ENCODE measurements at regions not wholly inside any gene's neighbourhood (a gene's known extent, or its start where the extent isn't known, plus 50 kb on each side); places are given as distances from the start of the nearest gene placed in this dataset.

GRCh38 chr9:118209343-118209742 is 505.1 kb downstream of the TLR4 start:
- Histone ChIP-seq H3K4me1 (ENCODE audit: insufficient read depth, low read length) (no peaks in the 10 kb centered on the region), H3K36me3 (ENCODE audit: insufficient read depth, low read length) (no peaks in the 10 kb centered on the region), H3K27me3 (ENCODE audit: control insufficient read depth in 1 of 2, insufficient read depth in 2 of 2, low read length in 2 of 2) (no peaks in the 10 kb centered on the region), H3K4me3 (ENCODE audit: low read depth in 1 of 2, low read length in 2 of 2) (no peak overlapping the region), H3K27ac (ENCODE audit: low read depth, low read length) (no peak overlapping the region), H3K9me3 (ENCODE audit: low read length) (no peaks in the 10 kb centered on the region), H3K9ac (ENCODE audit: low read length) (no peak overlapping the region)

GRCh38 chr9:118215549-118215948 is 511.3 kb downstream of the TLR4 start:
- Histone ChIP-seq H3K36me3 (ENCODE audit: insufficient read depth, low read length) (no peaks in the 10 kb centered on the region), H3K9ac (ENCODE audit: low read length) (no peak overlapping the region), H3K4me3 (ENCODE audit: low read depth in 1 of 2, low read length in 2 of 2) (no peak overlapping the region), H3K9me3 (ENCODE audit: low read length) (no peaks in the 10 kb centered on the region), H3K27me3 (ENCODE audit: control insufficient read depth in 1 of 2, insufficient read depth in 2 of 2, low read length in 2 of 2) (no peaks in the 10 kb centered on the region), H3K27ac (ENCODE audit: low read depth, low read length) (no peak overlapping the region), H3K4me1 (ENCODE audit: insufficient read depth, low read length) (no peaks in the 10 kb centered on the region)

GRCh38 chr9:118222375-118222774 is 518.2 kb downstream of the TLR4 start:
- Histone ChIP-seq H3K4me3 (ENCODE audit: low read depth in 1 of 2, low read length in 2 of 2) (no peak overlapping the region), H3K27me3 (ENCODE audit: control insufficient read depth in 1 of 2, insufficient read depth in 2 of 2, low read length in 2 of 2) (no peaks in the 10 kb centered on the region), H3K27ac (ENCODE audit: low read depth, low read length) (no peak overlapping the region), H3K9ac (ENCODE audit: low read length) (no peak overlapping the region), H3K4me1 (ENCODE audit: insufficient read depth, low read length) (no peaks in the 10 kb centered on the region), H3K36me3 (ENCODE audit: insufficient read depth, low read length) (no peaks in the 10 kb centered on the region), H3K9me3 (ENCODE audit: low read length) (no peaks in the 10 kb centered on the region)

GRCh38 chr9:118223111-118223510 is 518.9 kb downstream of the TLR4 start:
- H3K4me3 ChIP-seq (ENCODE audit: low read depth in 1 of 2, low read length in 2 of 2) = no peak overlapping the region
- H3K36me3 ChIP-seq (ENCODE audit: insufficient read depth, low read length) = no peaks in the 10 kb centered on the region
- no peak overlapping the region for H3K27ac ChIP-seq (ENCODE audit: low read depth, low read length)
- no peaks in the 10 kb centered on the region for H3K27me3 ChIP-seq (ENCODE audit: control insufficient read depth in 1 of 2, insufficient read depth in 2 of 2, low read length in 2 of 2)
- no peak overlapping the region for H3K9ac ChIP-seq (ENCODE audit: low read length)
- H3K9me3 ChIP-seq (ENCODE audit: low read length) = no peaks in the 10 kb centered on the region
- no peaks in the 10 kb centered on the region for H3K4me1 ChIP-seq (ENCODE audit: insufficient read depth, low read length)

GRCh38 chr9:118230329-118230728 is 526.1 kb downstream of the TLR4 start:
- Histone ChIP-seq H3K36me3 (ENCODE audit: insufficient read depth, low read length) (no peaks in the 10 kb centered on the region), H3K27me3 (ENCODE audit: control insufficient read depth in 1 of 2, insufficient read depth in 2 of 2, low read length in 2 of 2) (no peaks in the 10 kb centered on the region), H3K4me3 (ENCODE audit: low read depth in 1 of 2, low read length in 2 of 2) (no peak overlapping the region)

GRCh38 chr9:118236625-118237024 is 532.4 kb downstream of the TLR4 start:
- no peaks in the 10 kb centered on the region for H3K27me3 ChIP-seq (ENCODE audit: control insufficient read depth in 1 of 2, insufficient read depth in 2 of 2, low read length in 2 of 2)
- no peak overlapping the region for H3K4me3 ChIP-seq (ENCODE audit: low read depth in 1 of 2, low read length in 2 of 2)
- H3K27ac ChIP-seq (ENCODE audit: low read depth, low read length) = no peak overlapping the region
- no peaks in the 10 kb centered on the region for H3K36me3 ChIP-seq (ENCODE audit: insufficient read depth, low read length)
- no peaks in the 10 kb centered on the region for H3K4me1 ChIP-seq (ENCODE audit: insufficient read depth, low read length)
- H3K9me3 ChIP-seq (ENCODE audit: low read length) = no peaks in the 10 kb centered on the region
- H3K9ac ChIP-seq (ENCODE audit: low read length) = no peak overlapping the region

More at GRCh38 chr9:118230329-118230728, 526.1 kb downstream of the TLR4 start:
- Histone ChIP-seq H3K9me3 (ENCODE audit: low read length) (no peaks in the 10 kb centered on the region), H3K27ac (ENCODE audit: low read depth, low read length) (no peak overlapping the region), H3K9ac (ENCODE audit: low read length) (no peak overlapping the region), H3K4me1 (ENCODE audit: insufficient read depth, low read length) (no peaks in the 10 kb centered on the region)

- Histone ChIP-seq H3K9ac (ENCODE audit: low read length) (no peak overlapping the region), H3K4me3 (ENCODE audit: low read depth in 1 of 2, low read length in 2 of 2) (no peak overlapping the region), H3K27ac (ENCODE audit: low read depth, low read length) (no peak overlapping the region), H3K4me1 (ENCODE audit: insufficient read depth, low read length) (no peaks in the 10 kb centered on the region), H3K9me3 (ENCODE audit: low read length) (no peaks in the 10 kb centered on the region), H3K36me3 (ENCODE audit: insufficient read depth, low read length) (no peaks in the 10 kb centered on the region), H3K27me3 (ENCODE audit: control insufficient read depth in 1 of 2, insufficient read depth in 2 of 2, low read length in 2 of 2) (no peaks in the 10 kb centered on the region)
Measured at GRCh38 chr9:118238139-118238538, 533.9 kb downstream of the TLR4 start.

- Histone ChIP-seq H3K27ac (ENCODE audit: low read depth, low read length) (no peak overlapping the region), H3K4me1 (ENCODE audit: insufficient read depth, low read length) (no peaks in the 10 kb centered on the region), H3K36me3 (ENCODE audit: insufficient read depth, low read length) (no peaks in the 10 kb centered on the region), H3K4me3 (ENCODE audit: low read depth in 1 of 2, low read length in 2 of 2) (no peak overlapping the region), H3K9me3 (ENCODE audit: low read length) (peaks cover 5% of the 10 kb centered on the region), H3K27me3 (ENCODE audit: control insufficient read depth in 1 of 2, insufficient read depth in 2 of 2, low read length in 2 of 2) (no peaks in the 10 kb centered on the region), H3K9ac (ENCODE audit: low read length) (no peak overlapping the region)
Measured at GRCh38 chr9:118252027-118252426, 547.8 kb downstream of the TLR4 start.

- no peaks in the 10 kb centered on the region for H3K9me3 ChIP-seq (ENCODE audit: low read length)
- H3K4me1 ChIP-seq (ENCODE audit: insufficient read depth, low read length) = no peaks in the 10 kb centered on the region
- no peak overlapping the region for H3K9ac ChIP-seq (ENCODE audit: low read length)
- H3K27me3 ChIP-seq (ENCODE audit: control insufficient read depth in 1 of 2, insufficient read depth in 2 of 2, low read length in 2 of 2) = no peaks in the 10 kb centered on the region
- H3K36me3 ChIP-seq (ENCODE audit: insufficient read depth, low read length) = no peaks in the 10 kb centered on the region
- H3K4me3 ChIP-seq (ENCODE audit: low read depth in 1 of 2, low read length in 2 of 2) = no peak overlapping the region
- no peak overlapping the region for H3K27ac ChIP-seq (ENCODE audit: low read depth, low read length)
Measured at GRCh38 chr9:118262191-118262590, 558.0 kb downstream of the TLR4 start.

- Histone ChIP-seq H3K4me3 (ENCODE audit: low read depth in 1 of 2, low read length in 2 of 2) (no peak overlapping the region), H3K9ac (ENCODE audit: low read length) (no peak overlapping the region), H3K36me3 (ENCODE audit: insufficient read depth, low read length) (no peaks in the 10 kb centered on the region), H3K4me1 (ENCODE audit: insufficient read depth, low read length) (no peaks in the 10 kb centered on the region), H3K27ac (ENCODE audit: low read depth, low read length) (no peak overlapping the region), H3K9me3 (ENCODE audit: low read length) (no peaks in the 10 kb centered on the region), H3K27me3 (ENCODE audit: control insufficient read depth in 1 of 2, insufficient read depth in 2 of 2, low read length in 2 of 2) (no peaks in the 10 kb centered on the region)
Measured at GRCh38 chr9:118263949-118264348, 559.7 kb downstream of the TLR4 start.

GRCh38 chr9:118268046-118268445 is 563.8 kb downstream of the TLR4 start:
- Histone ChIP-seq H3K27me3 (ENCODE audit: control insufficient read depth in 1 of 2, insufficient read depth in 2 of 2, low read length in 2 of 2) (no peaks in the 10 kb centered on the region), H3K36me3 (ENCODE audit: insufficient read depth, low read length) (no peaks in the 10 kb centered on the region), H3K4me1 (ENCODE audit: insufficient read depth, low read length) (no peaks in the 10 kb centered on the region), H3K4me3 (ENCODE audit: low read depth in 1 of 2, low read length in 2 of 2) (no peak overlapping the region), H3K9ac (ENCODE audit: low read length) (no peak overlapping the region), H3K27ac (ENCODE audit: low read depth, low read length) (no peak overlapping the region), H3K9me3 (ENCODE audit: low read length) (no peaks in the 10 kb centered on the region)

- Histone ChIP-seq H3K36me3 (ENCODE audit: insufficient read depth, low read length) (no peaks in the 10 kb centered on the region), H3K27me3 (ENCODE audit: control insufficient read depth in 1 of 2, insufficient read depth in 2 of 2, low read length in 2 of 2) (no peaks in the 10 kb centered on the region), H3K9me3 (ENCODE audit: low read length) (no peaks in the 10 kb centered on the region), H3K4me1 (ENCODE audit: insufficient read depth, low read length) (no peaks in the 10 kb centered on the region), H3K27ac (ENCODE audit: low read depth, low read length) (no peak overlapping the region), H3K4me3 (ENCODE audit: low read depth in 1 of 2, low read length in 2 of 2) (no peak overlapping the region), H3K9ac (ENCODE audit: low read length) (no peak overlapping the region)
Measured at GRCh38 chr9:118269623-118270022, 565.4 kb downstream of the TLR4 start.

Data from muscle layer of colon (tissue), 2 donors.